HAP-1 (cell line): ENCODE measurements at regions not wholly inside any gene's neighbourhood (a gene's known extent, or its start where the extent isn't known, plus 50 kb on each side); places are given as distances from the start of the nearest gene placed in this dataset.

Experiments
- DNase-seq, 2 experiments: peaks; one replicate each; pipeline ENCODE4 v3.0.0-alpha.2; 2016 to 2020; ENCODE audit warnings: low spot score in 2 of 2
- H3K27me3 ChIP-seq: fragments of 250-450 bp; sonication (Bioruptor Pico); 2 replicates; pipeline ENCODE4 v1.5.1; 2020; ENCODE audit warnings: low read depth, mild to moderate bottlenecking, moderate library complexity
- H3K36me3 ChIP-seq: fragments of 250-450 bp; sonication (Bioruptor Pico); replicated peaks from 2 replicates; pipeline ENCODE4 v1.5.1; 2020; ENCODE audit warnings: mild to moderate bottlenecking
- H3K4me1 ChIP-seq: fragments of 250-450 bp; sonication (Bioruptor Pico); 2 replicates; pipeline ENCODE4 v1.5.1; 2020; ENCODE audit warnings: mild to moderate bottlenecking
- H3K4me3 ChIP-seq: fragments of 250-450 bp; sonication (Bioruptor Pico); 2 replicates; pipeline ENCODE4 v1.5.1; 2020; ENCODE audit warnings: mild to moderate bottlenecking, moderate library complexity
- H3K9me3 ChIP-seq: fragments of 250-450 bp; sonication (Bioruptor Pico); 2 replicates; pipeline ENCODE4 v1.5.1; 2020; ENCODE audit warnings: mild to moderate bottlenecking, moderate library complexity
- in situ Hi-C: fragments of 300-500 bp; cut with MboI; formaldehyde crosslinking; loops from 3 replicates; pipeline ENCODE4 v1.14.3; 2020; ENCODE audit warnings: low sequenced_read_pairs, inconsistent platforms, mixed read lengths

GRCh38 chr16:51389881-51390280 lies 238.8 kb upstream of the SALL1 start:
- in situ Hi-C loops = no loop called here
- H3K27me3 ChIP-seq = no peaks in the 10 kb centered on the region
- H3K9me3 ChIP-seq = no peaks in the 10 kb centered on the region
- no peaks in the 10 kb centered on the region for H3K36me3 ChIP-seq
- DNase-seq = peak; percentile 61 to 96
- no peak overlapping the region for H3K4me3 ChIP-seq
- peaks cover 51% of the 10 kb centered on the region for H3K4me1 ChIP-seq

- H3K4me1 ChIP-seq = peaks cover 49% of the 10 kb centered on the region
- DNase-seq = peak; percentile 53 to 70
- no peaks in the 10 kb centered on the region for H3K27me3 ChIP-seq
- H3K4me3 ChIP-seq = no peak overlapping the region
- H3K9me3 ChIP-seq = no peaks in the 10 kb centered on the region
- H3K36me3 ChIP-seq = no peaks in the 10 kb centered on the region
- in situ Hi-C loops = no loop called here
Observed at GRCh38 chr16:51388516-51388951, 237.5 kb upstream of the SALL1 start.

GRCh38 chr16:51383909-51384308 lies 232.8 kb upstream of the SALL1 start:
- Histone ChIP-seq H3K4me3 (no peak overlapping the region), H3K27me3 (no peaks in the 10 kb centered on the region), H3K9me3 (no peaks in the 10 kb centered on the region), H3K4me1 (peaks cover 9% of the 10 kb centered on the region), H3K36me3 (no peaks in the 10 kb centered on the region)
- no peak for DNase-seq
- in situ Hi-C loops = no loop called here

- Histone ChIP-seq H3K27me3 (no peaks in the 10 kb centered on the region), H3K36me3 (no peaks in the 10 kb centered on the region), H3K4me3 (no peak overlapping the region), H3K4me1 (no peaks in the 10 kb centered on the region; the same call in 1 of the 2 replicates), H3K9me3 (no peaks in the 10 kb centered on the region)
- in situ Hi-C loops = no loop called here
- no peak for DNase-seq
Observed at GRCh38 chr16:51382940-51383339, 231.9 kb upstream of the SALL1 start.

GRCh38 chr16:51382211-51382610 lies 231.1 kb upstream of the SALL1 start:
- no peak overlapping the region for H3K4me3 ChIP-seq
- H3K4me1 ChIP-seq = no peaks in the 10 kb centered on the region
- no peak for DNase-seq
- in situ Hi-C loops = no loop called here
- H3K9me3 ChIP-seq = no peaks in the 10 kb centered on the region
- no peaks in the 10 kb centered on the region for H3K27me3 ChIP-seq
- no peaks in the 10 kb centered on the region for H3K36me3 ChIP-seq

- Histone ChIP-seq H3K9me3 (no peaks in the 10 kb centered on the region), H3K4me1 (no peaks in the 10 kb centered on the region), H3K36me3 (no peaks in the 10 kb centered on the region), H3K27me3 (no peaks in the 10 kb centered on the region), H3K4me3 (no peak overlapping the region)
- DNase-seq = no peak
- in situ Hi-C loops = no loop called here
Observed at GRCh38 chr16:51376080-51376479, 225.0 kb upstream of the SALL1 start.

- in situ Hi-C loops = no loop called here
- no peak overlapping the region for H3K4me3 ChIP-seq
- no peaks in the 10 kb centered on the region for H3K27me3 ChIP-seq
- DNase-seq = no peak
- no peaks in the 10 kb centered on the region for H3K36me3 ChIP-seq
- H3K4me1 ChIP-seq = no peaks in the 10 kb centered on the region
- H3K9me3 ChIP-seq = no peaks in the 10 kb centered on the region
Observed at GRCh38 chr16:51374790-51375189, 223.7 kb upstream of the SALL1 start.

- H3K9me3 ChIP-seq = no peaks in the 10 kb centered on the region
- H3K36me3 ChIP-seq = no peaks in the 10 kb centered on the region
- H3K4me3 ChIP-seq = no peak overlapping the region
- DNase-seq = no peak
- H3K4me1 ChIP-seq = no peaks in the 10 kb centered on the region
- H3K27me3 ChIP-seq = no peaks in the 10 kb centered on the region
- in situ Hi-C loops = no loop called here
Observed at GRCh38 chr16:51374346-51374745, 223.3 kb upstream of the SALL1 start.

GRCh38 chr16:51365715-51366114 lies 214.6 kb upstream of the SALL1 start:
- no peak overlapping the region for H3K4me3 ChIP-seq
- H3K36me3 ChIP-seq = no peaks in the 10 kb centered on the region; the same call in 1 of the 2 replicates
- H3K27me3 ChIP-seq = no peaks in the 10 kb centered on the region
- H3K4me1 ChIP-seq = no peaks in the 10 kb centered on the region
- no peak for DNase-seq
- in situ Hi-C loops = no loop called here
- H3K9me3 ChIP-seq = no peaks in the 10 kb centered on the region

GRCh38 chr16:51359141-51359955 lies 208.3 kb upstream of the SALL1 start:
- no peak for DNase-seq

GRCh38 chr16:51357839-51358238 lies 206.8 kb upstream of the SALL1 start:
- in situ Hi-C loops = no loop called here
- Histone ChIP-seq H3K9me3 (no peaks in the 10 kb centered on the region), H3K4me3 (no peak overlapping the region), H3K4me1 (peaks cover 9% of the 10 kb centered on the region), H3K36me3 (no peaks in the 10 kb centered on the region; the same call in 1 of the 2 replicates), H3K27me3 (no peaks in the 10 kb centered on the region)
- DNase-seq = no peak

More at GRCh38 chr16:51359141-51359955, 208.3 kb upstream of the SALL1 start:
- H3K9me3 ChIP-seq = no peaks in the 10 kb centered on the region
- H3K4me3 ChIP-seq = no peak overlapping the region
- H3K27me3 ChIP-seq = no peaks in the 10 kb centered on the region
- in situ Hi-C loops = no loop called here
- H3K36me3 ChIP-seq = no peaks in the 10 kb centered on the region; the same call in 1 of the 2 replicates
- H3K4me1 ChIP-seq = peaks cover 9% of the 10 kb centered on the region

- Histone ChIP-seq H3K9me3 (no peaks in the 10 kb centered on the region), H3K36me3 (no peaks in the 10 kb centered on the region), H3K4me3 (no peak overlapping the region), H3K27me3 (no peaks in the 10 kb centered on the region), H3K4me1 (peaks cover 9% of the 10 kb centered on the region)
- peak; percentile 16 to 38 for DNase-seq
- in situ Hi-C loops = no loop called here
Observed at GRCh38 chr16:51355875-51356274, 204.8 kb upstream of the SALL1 start.

- Histone ChIP-seq H3K4me1 (peaks cover 9% of the 10 kb centered on the region), H3K27me3 (no peaks in the 10 kb centered on the region), H3K4me3 (no peak overlapping the region), H3K9me3 (no peaks in the 10 kb centered on the region), H3K36me3 (no peaks in the 10 kb centered on the region)
- in situ Hi-C loops = no loop called here
- peak in 1 of 2 experiments; percentile 10 for DNase-seq
Observed at GRCh38 chr16:51355195-51355594, 204.1 kb upstream of the SALL1 start.

GRCh38 chr16:51353055-51353454 lies 202.0 kb upstream of the SALL1 start:
- DNase-seq = no peak

More at GRCh38 chr16:51353055-51353454, 202.0 kb upstream of the SALL1 start:
- in situ Hi-C loops = no loop called here
- Histone ChIP-seq H3K27me3 (no peaks in the 10 kb centered on the region), H3K4me3 (no peak overlapping the region), H3K9me3 (no peaks in the 10 kb centered on the region), H3K4me1 (peaks cover 9% of the 10 kb centered on the region), H3K36me3 (no peaks in the 10 kb centered on the region)
